HL-60 (cell line): ENCODE measurements at regions not wholly inside any gene's neighbourhood (a gene's known extent, or its start where the extent isn't known, plus 50 kb on each side); places are given as distances from the start of the nearest gene placed in this dataset.

Experiments used
- CTCF ChIP-seq: IDR thresholded peaks from one replicate; pipeline ENCODE4 v1.5.1; 2011; ENCODE audit warnings: low read length, control low read depth, inconsistent platforms; ENCODE audit not compliant: insufficient read depth
- GABPA ChIP-seq: IDR thresholded peaks from 2 replicates; pipeline ENCODE4 v1.6.1; 2012; ENCODE audit warnings: low read depth
- POLR2AphosphoS5 ChIP-seq: IDR thresholded peaks from 2 replicates; pipeline ENCODE4 v1.6.1; 2012; ENCODE audit warnings: low read depth
- TF ChIP-seq, protein P1 (sequence below): IDR thresholded peaks from 2 replicates; pipeline ENCODE4 v1.6.1; 2012; ENCODE audit warnings: low read depth; ENCODE audit not compliant: insufficient replicate concordance

- no peak for TF ChIP-seq CTCF
- TF ChIP-seq, protein P1, sequence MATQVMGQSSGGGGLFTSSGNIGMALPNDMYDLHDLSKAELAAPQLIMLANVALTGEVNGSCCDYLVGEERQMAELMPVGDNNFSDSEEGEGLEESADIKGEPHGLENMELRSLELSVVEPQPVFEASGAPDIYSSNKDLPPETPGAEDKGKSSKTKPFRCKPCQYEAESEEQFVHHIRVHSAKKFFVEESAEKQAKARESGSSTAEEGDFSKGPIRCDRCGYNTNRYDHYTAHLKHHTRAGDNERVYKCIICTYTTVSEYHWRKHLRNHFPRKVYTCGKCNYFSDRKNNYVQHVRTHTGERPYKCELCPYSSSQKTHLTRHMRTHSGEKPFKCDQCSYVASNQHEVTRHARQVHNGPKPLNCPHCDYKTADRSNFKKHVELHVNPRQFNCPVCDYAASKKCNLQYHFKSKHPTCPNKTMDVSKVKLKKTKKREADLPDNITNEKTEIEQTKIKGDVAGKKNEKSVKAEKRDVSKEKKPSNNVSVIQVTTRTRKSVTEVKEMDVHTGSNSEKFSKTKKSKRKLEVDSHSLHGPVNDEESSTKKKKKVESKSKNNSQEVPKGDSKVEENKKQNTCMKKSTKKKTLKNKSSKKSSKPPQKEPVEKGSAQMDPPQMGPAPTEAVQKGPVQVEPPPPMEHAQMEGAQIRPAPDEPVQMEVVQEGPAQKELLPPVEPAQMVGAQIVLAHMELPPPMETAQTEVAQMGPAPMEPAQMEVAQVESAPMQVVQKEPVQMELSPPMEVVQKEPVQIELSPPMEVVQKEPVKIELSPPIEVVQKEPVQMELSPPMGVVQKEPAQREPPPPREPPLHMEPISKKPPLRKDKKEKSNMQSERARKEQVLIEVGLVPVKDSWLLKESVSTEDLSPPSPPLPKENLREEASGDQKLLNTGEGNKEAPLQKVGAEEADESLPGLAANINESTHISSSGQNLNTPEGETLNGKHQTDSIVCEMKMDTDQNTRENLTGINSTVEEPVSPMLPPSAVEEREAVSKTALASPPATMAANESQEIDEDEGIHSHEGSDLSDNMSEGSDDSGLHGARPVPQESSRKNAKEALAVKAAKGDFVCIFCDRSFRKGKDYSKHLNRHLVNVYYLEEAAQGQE, result no peak
- no peak for TF ChIP-seq GABPA
- TF ChIP-seq POLR2AphosphoS5, result no peak
Observed at GRCh38 chr1:165068741-165069140, 287.8 kb downstream of the LMX1A start.
